GM12875 (cell line): ENCODE measurements at regions not wholly inside any gene's neighbourhood (a gene's known extent, or its start where the extent isn't known, plus 50 kb on each side); places are given as distances from the start of the nearest gene placed in this dataset.
"Not testable (repeated sequence)": the region's sequence is repeated elsewhere in the genome, so short reads cannot be mapped to it uniquely, and the experiment has no call there.

Experiments
- H3K4me3 ChIP-seq: one replicate; pipeline ENCODE4 v1.5.1; 2011; ENCODE audit warnings: low read depth, low read length, control low read depth
- CTCF ChIP-seq: IDR thresholded peaks from 2 replicates; pipeline ENCODE4 v1.5.1; 2011; ENCODE audit warnings: low read depth, mild to moderate bottlenecking, control low read depth, inconsistent platforms, low read length, moderate library complexity, borderline replicate concordance; ENCODE audit not compliant: insufficient read depth

- H3K4me3 ChIP-seq, result no peak overlapping the region
- TF ChIP-seq CTCF, result no peak
Observed at GRCh38 chr9:97136421-97136820, 97.5 kb upstream of the CTSV start.

- not testable (repeated sequence) for H3K4me3 ChIP-seq
Observed at GRCh38 chr9:97133966-97134365, 95.0 kb upstream of the CTSV start.

GRCh38 chr9:97132865-97133264, 93.9 kb upstream of the CTSV start:
- TF ChIP-seq CTCF, result no peak

GRCh38 chr9:97130864-97131263, 91.9 kb upstream of the CTSV start:
- H3K4me3 ChIP-seq, result not testable (repeated sequence)

More at GRCh38 chr9:97132865-97133264, 93.9 kb upstream of the CTSV start:
- H3K4me3 ChIP-seq, result no peak overlapping the region

GRCh38 chr9:97130387-97130786, 91.4 kb upstream of the CTSV start:
- H3K4me3 ChIP-seq, result not testable (repeated sequence)

GRCh38 chr9:97128919-97129318, 90.0 kb upstream of the CTSV start:
- TF ChIP-seq CTCF, result no peak
- no peak overlapping the region for H3K4me3 ChIP-seq

GRCh38 chr9:97124256-97124655, 85.3 kb upstream of the CTSV start:
- TF ChIP-seq CTCF, result no peak
- H3K4me3 ChIP-seq, result no peak overlapping the region

GRCh38 chr9:97110696-97111095, 71.8 kb upstream of the CTSV start:
- H3K4me3 ChIP-seq, result no peak overlapping the region
- TF ChIP-seq CTCF, result no peak

- peak; percentile 43; the same call in 1 of the 2 replicates for TF ChIP-seq CTCF
- no peak overlapping the region for H3K4me3 ChIP-seq
Observed at GRCh38 chr9:97109194-97109811, 70.4 kb upstream of the CTSV start.

- not testable (repeated sequence) for H3K4me3 ChIP-seq
Observed at GRCh38 chr9:97105220-97105619, 66.3 kb upstream of the CTSV start.

- H3K4me3 ChIP-seq, result not testable (repeated sequence)
Observed at GRCh38 chr9:97103613-97104383, 64.9 kb upstream of the CTSV start.

- not testable (repeated sequence) for H3K4me3 ChIP-seq
Observed at GRCh38 chr9:97099540-97099939, 60.6 kb upstream of the CTSV start.
